NCI-H187 treated with DMSO at 0.1 percent for 48 hours (cell line): ENCODE measurements at regions not wholly inside any gene's neighbourhood (a gene's known extent, or its start where the extent isn't known, plus 50 kb on each side); places are given as distances from the start of the nearest gene placed in this dataset.

Experiments used
- DNase-seq: peaks from one replicate; lab custom pipeline; 2025; lab: John Stamatoyannopoulos, UW

DNA sequence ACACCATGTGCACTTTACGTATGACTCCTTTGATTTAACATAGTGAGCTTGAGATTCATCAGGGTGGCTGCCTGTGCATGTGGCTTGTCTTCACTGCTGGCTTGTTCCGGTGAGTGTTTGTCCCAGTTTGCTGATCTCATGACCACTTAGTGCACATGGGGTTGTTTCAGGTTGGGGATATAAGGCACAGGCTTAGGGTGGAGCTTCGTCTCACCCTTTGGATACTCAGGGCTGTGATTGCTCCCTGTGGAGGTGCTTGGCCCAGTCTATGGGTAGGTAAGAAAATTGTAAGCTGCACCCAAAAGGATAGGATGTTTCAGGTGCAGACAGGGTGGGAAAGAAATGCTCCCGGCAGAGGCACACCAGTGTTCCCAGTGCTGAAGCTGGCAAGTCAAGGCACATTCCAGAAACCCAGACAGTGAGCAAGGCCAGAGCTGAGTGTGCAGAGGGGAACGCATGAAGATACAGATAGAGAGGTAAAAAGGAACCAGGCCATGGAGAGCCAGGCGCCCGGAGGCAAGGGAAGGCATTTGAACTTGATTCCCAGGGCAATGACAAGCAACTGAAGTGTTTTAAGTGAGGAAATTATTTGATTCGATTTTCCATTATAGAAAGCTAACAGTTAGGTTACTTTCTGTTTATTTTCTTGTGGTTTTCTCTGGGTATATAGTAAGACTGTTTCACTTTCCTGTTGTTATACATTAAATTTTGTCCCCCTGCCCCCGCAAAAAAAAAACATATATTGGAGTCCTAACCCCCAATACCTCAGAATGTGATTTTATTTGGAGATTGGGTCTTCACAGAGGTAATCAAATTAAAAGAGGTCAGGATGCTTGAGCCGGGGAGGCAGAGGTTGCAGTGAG lies 289.8 kb upstream of the KLF6 start:
- DNase-seq, result no peak

DNA sequence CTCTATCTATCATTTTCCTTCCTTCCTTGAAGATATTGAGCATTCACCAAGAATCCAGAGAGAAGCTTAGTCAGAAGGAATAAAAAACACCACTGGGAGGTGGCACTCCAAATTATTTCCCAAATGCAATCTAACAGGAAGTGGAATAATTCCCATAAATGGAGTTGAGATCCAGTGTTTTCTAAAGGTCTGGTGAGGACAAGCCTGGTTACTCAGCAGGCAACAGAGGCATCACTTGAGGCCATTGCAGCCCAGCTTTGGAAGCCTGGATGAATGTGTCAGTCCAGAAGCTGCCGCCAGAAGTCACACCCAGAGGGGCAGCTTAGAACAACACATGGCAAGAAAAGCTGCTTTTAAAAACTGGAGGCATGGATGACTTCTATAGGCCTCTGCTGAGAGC lies 288.9 kb upstream of the KLF6 start:
- DNase-seq, result no peak

DNA sequence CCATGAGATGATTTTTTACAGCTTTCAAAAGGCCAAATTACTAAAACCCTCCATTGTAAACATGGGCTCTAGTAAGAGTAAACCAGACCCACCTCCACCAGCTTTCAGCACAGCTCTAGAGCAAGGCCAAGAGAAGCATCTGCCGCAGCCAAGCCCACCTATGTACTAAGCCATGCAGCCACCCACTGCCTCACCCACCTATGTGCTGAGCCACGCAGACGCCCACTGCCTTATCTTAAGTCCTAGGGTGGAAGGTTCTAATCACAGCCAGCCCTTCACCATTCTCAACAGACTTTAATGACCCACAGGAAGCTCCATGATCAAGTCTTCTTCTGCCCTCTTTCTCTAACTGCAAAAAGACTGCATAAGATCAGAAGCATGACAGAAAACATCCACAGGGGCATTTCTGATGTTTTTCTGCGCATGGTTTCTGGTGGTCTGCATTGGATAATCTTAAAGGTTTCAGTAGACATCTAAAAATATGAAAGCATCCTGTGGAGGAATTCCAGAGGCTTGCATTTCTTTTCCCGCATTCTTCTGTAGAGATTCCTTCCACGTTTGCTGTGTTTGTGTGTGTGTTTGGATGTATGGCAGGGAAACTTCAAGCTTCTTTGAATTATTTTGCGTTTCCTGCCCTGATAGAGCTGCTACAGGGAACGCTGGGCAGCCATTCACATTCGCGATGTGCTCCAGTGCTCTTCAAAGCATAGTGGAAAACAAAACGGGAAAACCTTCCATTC lies 286.1 kb upstream of the KLF6 start:
- DNase-seq, result no peak

DNA sequence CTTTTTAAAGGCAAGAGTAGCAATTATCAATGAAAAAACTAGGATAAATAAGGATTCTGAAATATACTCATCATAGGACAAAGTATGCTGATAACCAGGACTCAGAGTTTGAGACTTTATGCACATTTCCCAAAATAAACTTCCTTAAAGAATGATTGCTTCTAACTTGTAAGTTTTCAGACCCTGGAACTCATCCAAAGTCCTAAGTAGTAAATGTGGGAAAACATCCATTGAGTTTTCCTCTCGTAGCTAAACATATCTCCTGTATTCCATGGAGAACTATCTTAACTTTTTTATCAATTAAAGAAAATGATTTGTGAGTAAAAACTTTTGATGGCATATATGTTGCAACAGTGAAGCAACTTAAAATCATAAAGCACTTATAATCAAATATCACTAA lies 285.2 kb upstream of the KLF6 start:
- no peak for DNase-seq

DNA sequence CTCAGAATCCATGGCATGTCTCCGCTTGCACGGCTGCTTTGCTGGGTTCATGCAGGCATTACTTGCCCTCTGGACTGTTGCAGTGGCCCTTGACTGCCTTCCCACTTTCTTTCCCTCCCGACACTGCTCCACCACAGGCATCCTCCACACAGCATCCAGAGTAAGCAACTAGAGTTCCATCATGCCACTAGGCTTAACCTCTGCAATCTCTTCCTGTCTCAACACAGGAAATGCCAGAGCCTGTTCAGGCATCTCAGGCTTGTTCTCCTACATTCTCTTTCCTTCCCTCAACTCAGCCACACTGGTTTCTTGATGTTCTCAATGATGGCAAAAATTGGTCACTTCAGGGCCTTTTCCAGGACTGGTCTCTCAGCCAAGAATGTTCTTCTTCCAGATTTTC lies 284.5 kb upstream of the KLF6 start:
- DNase-seq, result no peak

DNA sequence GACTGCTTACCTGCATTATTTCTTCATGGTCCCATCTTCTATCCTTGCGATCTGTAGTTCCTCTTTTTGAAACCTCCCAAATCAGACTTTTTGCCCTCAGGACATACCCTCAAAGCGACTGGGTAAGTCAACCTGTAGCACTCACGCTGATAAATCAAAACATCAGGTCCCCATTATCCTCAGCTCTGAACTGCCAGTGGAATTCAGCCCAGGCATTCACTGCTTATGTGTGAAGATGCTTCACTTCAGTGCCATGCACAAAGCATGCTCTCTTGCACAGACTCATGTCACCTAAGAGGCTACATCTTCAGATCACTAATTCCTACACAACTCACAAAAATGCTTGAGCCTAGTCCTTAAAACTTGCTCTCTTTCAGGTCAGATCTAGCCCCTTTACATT lies 283.6 kb upstream of the KLF6 start:
- DNase-seq, result no peak

DNA sequence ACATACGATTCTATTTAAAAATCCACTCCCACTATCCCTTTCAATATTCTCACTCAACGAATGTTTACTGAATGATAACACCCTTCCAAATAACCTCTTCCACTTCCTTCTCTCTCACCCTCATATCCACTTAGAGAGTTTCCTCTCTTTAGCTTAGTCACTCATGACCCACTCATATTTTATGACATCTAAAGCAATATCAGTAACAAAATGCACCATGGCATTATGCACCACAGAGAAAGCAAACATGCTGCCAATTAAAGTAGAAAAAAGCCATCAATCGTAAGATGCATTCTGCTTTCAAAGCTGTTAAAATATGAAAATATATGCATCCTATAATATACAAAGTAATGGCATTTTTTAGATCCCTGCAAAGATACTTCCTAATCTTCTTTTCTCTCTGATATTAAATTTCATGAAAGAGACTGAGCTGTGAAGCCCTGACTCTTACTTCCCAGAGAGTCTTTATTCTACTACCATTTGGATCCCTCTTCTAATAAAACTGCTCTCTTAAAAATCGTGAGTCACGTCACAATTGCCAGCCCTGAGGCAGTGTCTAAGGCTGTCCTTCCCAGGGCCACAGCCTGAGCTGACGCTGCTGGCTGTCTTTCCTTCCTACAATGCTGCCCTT lies 283.0 kb upstream of the KLF6 start:
- no peak for DNase-seq

DNA sequence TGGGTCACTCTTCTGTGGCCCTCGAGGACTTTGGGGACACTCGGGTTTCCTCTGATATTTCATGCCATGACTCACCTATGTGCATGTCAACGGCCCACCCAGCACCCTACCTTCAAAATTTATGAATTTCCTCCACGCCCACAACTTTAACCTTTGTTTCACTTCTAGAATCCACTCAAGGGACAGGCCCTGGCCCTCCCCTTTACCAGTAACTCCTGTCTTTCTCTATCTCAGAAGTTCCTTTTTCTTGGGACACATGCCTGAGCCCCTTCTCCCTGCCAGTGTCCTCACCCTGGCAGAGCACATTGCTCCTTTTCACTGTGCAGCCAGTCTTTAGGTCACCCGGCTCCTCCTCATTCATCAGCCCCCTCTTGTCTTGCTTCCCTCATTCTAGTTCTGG lies 282.5 kb upstream of the KLF6 start:
- no peak for DNase-seq

DNA sequence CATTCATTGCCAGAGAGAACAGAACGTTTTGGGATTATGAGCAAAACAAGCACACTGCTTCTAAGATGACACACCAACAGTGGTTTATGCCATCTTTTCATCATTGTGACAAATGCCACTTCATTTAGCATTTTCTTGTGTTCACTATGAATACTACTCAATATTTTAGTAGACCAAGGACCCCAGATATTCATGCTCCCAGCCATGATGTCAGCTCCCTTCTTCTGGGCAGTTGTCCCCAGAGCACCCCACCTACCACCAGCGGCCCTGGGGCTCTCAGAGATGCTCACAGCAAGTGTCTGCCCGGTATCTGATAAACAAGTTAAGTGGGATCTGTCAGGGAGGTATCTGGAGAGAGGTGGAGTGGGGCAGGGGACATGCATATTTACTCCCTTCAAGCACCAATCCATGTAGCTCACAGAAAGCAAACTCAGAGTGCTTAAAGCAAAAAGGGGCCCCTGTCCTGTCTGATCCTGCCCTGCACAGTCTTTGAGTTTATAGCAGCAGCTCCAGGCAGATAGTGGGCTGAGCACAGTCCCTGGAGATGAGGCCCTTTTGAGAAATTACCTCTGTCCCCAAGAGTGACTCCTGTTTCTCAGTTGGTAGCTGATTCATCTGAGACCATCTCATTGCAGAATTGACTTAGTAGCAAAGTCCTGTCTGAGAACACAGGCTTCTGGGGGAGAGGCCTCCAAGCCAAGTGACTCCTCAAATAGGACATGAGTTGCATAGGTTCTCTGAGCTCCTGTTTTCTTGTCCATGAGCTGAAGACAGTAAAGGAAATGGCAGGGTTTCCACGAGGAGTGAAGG lies 281.8 kb upstream of the KLF6 start:
- no peak for DNase-seq

DNA sequence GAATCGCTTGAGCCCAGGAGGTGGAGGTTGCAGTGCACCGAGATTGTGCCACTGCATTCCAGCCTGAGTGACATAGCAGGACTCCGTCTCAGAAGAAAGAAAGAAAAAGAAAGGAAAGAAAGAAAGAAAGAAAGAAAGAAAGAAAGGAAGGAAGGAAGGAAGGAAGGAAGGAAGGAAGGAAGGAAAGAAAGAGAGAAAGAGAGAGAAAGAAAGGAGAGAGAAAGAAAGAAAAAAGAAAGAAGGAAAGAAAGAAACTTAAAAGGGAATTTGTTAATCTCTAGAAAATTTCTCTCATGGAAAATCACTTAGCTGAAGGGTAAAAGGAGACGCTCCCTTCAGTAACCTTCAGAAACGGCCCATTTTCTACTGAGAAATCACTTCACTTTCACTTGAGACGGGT lies 279.5 kb upstream of the KLF6 start:
- DNase-seq, result no peak

DNA sequence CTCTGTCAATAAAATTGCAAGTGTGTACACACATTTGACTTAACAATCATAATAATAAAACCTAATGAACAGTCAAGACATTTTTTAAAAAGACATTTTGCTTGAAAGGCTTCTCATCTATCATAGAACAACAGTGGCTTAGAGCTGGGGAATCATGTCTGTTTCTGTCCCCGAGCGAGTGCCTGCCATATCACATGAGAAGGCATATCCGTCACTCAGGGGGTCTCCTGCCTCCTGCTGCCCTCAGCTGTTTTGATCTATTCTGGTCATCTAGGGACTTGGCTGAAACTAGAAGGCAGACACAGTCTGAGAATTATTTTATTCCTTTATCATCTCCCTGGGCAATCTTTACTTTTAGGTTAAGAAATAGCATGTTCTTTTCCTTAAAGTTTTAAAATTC lies 278.7 kb upstream of the KLF6 start:
- no peak for DNase-seq

DNA sequence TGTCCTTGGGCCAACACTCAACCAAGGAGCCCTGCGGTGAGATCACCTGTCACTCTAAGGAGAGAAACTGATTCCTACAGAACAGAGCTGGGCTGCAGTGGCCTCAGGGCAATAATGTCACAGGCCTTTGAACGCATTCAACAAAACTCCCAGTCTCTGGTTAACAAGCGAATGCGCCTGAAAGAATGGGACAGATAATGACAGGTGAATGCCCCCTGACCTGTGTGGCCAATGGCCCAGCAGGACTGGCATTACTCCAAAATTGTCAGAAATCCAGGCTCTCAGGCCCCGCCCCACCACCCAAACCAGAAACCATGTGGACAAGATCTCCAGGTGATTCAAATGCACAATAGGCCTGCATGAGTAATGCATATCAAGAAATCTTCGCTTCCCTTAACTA lies 277.7 kb upstream of the KLF6 start:
- DNase-seq, result no peak

DNA sequence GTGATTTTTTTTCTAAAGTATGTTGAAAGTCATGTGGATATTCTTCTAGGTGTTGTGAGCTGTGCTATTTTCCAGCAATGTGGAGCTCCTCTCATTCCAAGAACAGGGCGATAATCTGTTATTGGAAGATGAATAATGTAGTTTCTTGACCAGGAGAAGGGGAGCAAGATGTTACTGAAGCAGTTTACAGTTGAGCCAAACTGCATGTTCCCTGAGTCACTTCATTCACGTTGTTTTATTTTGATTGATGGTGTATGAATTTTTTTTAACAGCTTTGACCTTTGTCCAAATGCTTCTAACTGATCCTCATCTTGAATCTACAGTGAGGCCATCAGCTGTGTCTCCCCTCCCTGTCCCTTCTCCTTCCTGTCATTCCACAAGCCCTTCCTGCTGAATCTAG lies 277.1 kb upstream of the KLF6 start:
- no peak for DNase-seq

DNA sequence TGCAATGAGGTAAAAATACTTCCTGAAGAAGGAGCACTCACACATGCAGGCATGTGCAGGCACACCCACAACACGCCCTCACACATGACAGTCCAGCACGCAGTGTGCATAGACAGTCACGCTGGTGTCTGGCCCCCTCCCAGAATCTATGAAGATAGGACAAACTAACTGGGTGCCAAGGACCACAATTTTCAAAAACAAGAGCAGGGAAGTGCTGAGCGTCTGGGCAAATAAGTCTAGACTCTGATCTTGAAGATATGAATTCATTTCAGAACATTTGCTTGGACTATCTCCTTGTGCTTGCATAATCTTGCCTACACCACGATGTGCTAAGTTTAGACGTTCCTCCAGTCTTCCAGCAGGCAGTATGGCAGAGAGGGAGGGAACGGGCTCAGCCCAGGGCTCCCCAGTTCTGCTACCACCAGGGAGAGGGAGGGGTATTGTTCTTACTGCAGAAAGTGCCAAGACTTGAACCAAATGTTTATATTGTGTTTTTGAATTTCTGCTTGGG lies 276.5 kb upstream of the KLF6 start:
- no peak for DNase-seq

DNA sequence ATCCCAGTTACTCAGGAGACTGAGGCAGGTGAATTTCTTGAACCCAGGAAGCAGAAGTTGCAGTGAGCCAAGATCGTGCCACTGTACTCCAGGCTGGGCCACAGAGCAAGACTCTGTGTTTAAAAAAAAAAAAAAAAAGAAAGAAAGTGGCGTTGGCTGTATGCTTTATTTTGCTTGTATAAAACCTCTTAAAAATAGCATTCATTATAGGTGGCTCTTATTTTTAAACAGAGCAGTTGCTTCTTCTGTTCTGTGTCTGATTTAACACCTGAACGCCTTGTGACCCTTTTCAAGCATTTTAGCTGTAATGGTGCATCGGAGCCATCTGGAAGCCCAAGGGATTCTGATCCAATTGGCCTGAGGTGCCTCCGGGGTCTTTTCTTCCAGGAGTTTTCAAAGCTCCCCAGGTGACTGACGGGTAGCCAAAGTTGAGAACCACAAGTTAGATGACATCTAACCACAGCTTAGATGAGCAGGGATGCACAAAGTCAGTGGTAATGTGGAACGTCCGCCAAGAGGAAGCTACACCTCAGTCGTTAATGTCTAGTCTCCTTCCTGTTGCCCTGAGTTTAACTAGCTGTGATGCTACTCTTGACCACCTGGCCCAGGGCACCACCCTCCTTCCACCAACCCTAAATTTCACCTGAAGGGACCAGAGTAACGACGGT lies 274.6 kb upstream of the KLF6 start:
- no peak for DNase-seq

DNA sequence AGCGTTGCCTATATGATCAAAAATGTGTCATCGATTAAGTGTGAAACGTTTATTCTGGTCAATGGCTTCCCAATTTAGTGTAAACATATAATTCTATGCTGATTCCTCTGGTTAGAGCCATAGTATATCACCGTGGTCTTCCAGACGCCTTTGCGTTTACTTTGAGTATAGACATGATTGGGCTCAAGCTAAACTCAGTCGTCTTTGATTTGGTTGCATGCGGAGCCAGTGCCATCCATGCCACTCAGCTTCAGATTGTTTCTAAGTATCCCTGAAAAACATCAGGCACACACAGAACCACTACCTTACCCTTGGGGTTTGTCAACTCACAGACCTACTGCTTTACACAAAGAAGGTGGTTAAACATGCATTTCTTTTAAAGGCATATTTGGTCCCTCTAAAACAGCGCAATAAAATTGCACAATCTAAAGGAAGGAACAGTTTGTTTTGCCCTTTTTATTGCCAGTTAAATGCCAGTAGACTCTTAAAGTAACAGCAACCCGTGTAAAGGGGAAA lies 273.6 kb upstream of the KLF6 start:
- DNase-seq, result no peak

DNA sequence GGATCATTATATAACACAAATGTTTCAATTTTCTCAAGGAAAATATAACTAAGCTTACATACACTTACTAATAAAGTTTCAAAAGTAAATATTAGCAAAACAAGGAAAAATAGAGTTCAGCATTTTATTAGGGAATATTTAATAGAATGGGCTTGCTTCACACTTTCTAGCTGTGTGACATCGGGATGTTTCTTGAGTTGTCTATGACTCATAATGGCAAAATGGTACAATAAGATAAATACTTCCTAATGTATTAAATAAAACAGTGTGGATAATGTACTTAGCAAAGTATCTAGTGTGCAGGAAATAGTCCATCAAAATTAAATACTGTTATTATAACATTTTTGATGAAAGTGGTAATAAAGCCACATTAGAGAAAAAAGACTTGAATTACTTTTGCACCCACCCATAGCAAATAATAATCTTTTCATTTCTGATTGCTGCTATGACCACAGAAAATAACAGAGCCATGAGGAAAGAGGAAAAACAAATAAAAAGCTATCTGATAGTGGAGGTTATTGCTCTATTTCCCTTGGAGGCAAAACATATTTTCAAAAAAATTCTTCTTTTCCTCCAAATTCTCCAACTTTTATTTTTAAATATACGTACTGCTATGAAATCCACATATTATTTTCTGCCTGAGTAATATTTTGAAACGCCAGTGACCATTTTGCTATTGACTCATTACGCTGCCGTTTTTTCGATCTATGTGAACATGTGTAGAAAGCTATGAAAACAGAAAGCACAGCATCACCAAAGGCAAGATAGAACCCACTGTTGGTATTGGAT lies 272.9 kb upstream of the KLF6 start:
- no peak for DNase-seq

DNA sequence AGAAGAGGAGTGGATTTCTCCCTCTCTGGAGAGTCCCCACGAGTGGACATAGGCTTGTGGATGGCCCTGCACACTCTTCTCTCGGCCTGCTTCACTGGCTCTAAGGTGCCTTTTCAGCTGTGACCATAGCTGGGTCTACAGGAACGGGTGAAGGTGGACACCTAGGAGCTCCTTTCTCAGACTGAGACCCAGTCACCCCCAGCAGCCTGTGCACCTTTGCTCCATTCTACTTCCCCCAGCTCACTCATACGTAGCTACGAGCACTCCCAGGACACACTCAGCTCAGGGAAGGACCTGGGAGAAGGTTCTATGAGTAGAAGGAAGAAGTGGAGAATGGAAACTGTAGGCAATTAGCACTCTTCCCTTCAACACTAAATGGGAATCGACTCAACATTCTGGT lies 272.0 kb upstream of the KLF6 start:
- no peak for DNase-seq

DNA sequence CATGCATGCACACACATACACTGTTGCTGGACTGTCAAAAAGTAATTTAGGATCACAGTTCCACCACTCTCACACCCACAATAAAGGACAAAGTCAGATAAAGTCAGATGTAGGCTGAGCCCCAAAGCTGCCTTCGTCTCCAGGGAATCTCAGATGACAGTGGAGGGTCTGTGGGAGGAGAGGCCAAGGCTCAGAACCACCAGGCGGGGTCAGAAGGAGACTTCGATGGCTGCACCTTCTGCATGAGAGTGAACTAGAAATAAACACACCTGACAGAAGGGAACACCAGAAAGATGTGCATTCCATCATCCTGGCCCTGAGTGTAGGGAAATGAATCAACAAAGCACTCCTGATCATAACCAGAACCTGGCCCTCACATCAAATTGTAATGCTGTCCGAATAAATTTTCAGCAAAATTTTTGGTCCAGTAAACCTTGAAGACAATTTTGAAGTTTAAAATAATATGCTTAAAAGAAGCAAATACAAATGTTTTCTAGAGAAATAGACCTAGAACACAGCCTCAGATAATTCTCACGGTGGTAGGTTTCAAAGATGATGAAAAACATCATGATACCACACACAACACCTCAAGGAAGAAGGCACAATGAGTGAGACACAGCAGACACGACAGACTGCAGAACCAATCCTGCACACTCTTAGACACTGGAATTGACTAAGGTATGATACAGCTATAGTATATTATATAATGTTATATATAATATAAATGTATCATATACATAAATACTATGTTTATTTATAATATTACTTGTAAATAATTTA lies 269.8 kb upstream of the KLF6 start:
- DNase-seq, result no peak

DNA sequence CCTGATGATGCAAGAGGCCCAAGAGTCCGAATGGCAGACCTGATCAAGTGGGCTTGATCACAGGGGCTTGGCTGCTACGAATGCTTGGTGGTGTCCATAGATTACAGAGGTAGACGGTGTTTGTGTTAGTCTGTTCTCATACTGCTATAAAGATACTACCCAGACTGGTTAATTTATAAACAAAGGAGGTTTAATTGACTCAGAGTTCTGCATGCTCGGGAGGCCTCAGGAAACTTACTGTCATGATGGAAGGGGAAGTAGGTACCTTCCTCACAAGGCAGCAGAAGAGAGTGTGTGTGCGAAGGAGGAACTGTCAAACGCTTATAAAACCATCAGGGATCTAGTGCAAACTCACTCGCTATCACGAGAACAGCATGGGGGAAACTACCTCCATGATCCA lies 268.9 kb upstream of the KLF6 start:
- no peak for DNase-seq
